Activated CD4-positive, alpha-beta memory T cell treated with anti-CD3 and anti-CD28 coated beads for 36 hours (primary cell): ENCODE measurements at regions not wholly inside any gene's neighbourhood (a gene's known extent, or its start where the extent isn't known, plus 50 kb on each side); places are given as distances from the start of the nearest gene placed in this dataset.

ENCODE experiments used
- CTCF ChIA-PET: fragments of 350-600 bp; sonication (Branson Sonifier 250); formaldehyde crosslinking; loops from one replicate; lab custom pipeline; 2021; ENCODE audit warnings: antibody characterized with exemption, inconsistent platforms; lab: Charles Lee
- POLR2A ChIA-PET: fragments of 350-600 bp; sonication (Branson Sonifier 250); formaldehyde crosslinking; loops from one replicate; lab custom pipeline; 2021; ENCODE audit warnings: antibody characterized with exemption; lab: Charles Lee
- DNase-seq: peaks from one replicate; pipeline ENCODE4 v3.0.0-alpha.2; 2020
- H3K27ac Mint-ChIP-seq: one replicate; pipeline ENCODE4 v1.8.0; 2021; ENCODE audit warnings: mixed read lengths
- H3K27me3 Mint-ChIP-seq: one replicate; pipeline ENCODE4 v1.8.0; 2021; ENCODE audit warnings: mixed read lengths
- H3K36me3 Mint-ChIP-seq: one replicate; pipeline ENCODE4 v1.8.0; 2021; ENCODE audit warnings: mixed read lengths
- H3K4me1 Mint-ChIP-seq: one replicate; pipeline ENCODE4 v1.8.0; 2021; ENCODE audit warnings: low read depth, mixed read lengths
- H3K4me3 Mint-ChIP-seq: one replicate; pipeline ENCODE4 v1.8.0; 2021; ENCODE audit warnings: mild to moderate bottlenecking, mixed read lengths
- H3K9me3 Mint-ChIP-seq: one replicate; pipeline ENCODE4 v1.8.0; 2021; ENCODE audit warnings: mixed read lengths
- intact Hi-C: fragments of 100-400 bp; cut with micrococcal nuclease; formaldehyde crosslinking; loops from one replicate; pipeline ENCODE4 v1.15.1; 2023

DNA sequence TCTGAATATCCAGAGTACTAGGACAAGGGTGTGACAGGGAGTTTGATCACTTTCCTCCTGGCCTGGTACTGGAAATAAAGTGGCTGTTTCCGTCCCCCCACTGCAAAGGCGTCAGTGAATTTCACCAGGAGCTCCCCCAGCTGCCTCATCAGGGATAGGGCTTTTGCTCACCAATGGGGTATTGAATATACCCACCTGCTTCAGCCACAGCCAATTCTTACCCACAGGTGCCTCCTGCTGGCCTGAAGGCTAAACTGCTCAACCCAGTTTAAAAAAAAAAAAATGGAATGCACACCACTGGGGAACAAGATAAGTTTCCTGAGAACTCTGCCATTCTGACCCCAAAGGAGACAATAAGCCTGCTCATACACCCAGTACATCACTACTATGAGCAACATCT lies 65.3 kb upstream of the MS4A8 start:
- Mint-ChIP-seq H3K4me3 (no peak overlapping the region), H3K4me1 (no peaks in the 10 kb centered on the region), H3K27ac (no peak overlapping the region), H3K9me3 (peaks cover 9% of the 10 kb centered on the region), H3K27me3 (peaks cover 29% of the 10 kb centered on the region), H3K36me3 (no peaks in the 10 kb centered on the region)
- ChIA-PET CTCF (interaction anchor here (0.7 kb wide), 1 partner anchor 270 kb away, joined by 3 read pairs; no protein-coding TSS in a partner anchor), POLR2A (no interaction called here)
- intact Hi-C loops = no loop called here
- no peak for DNase-seq

DNA sequence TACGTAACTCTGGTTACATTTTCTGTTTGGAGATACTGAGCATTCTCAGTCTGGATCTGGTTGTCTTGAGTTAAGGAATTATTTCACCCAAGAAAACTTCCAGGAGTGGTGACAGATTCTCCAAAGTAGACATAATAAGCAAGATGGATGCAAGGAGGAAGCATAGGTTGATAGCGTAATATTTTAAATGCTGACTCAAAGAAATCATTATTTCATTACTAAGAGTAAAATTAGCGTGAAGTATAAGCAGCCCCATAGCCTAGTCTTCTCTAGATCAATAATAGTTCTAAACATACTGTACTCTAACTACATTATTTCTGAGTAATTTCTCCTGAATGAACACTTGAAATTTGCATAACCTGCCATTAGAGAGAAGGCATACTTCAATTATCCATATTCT lies 57.5 kb upstream of the MS4A8 start:
- POLR2A ChIA-PET = no interaction called here
- intact Hi-C loops = no loop called here
- H3K4me1 Mint-ChIP-seq = no peaks in the 10 kb centered on the region
- DNase-seq = no peak
- no peak overlapping the region for H3K4me3 Mint-ChIP-seq
- no peak overlapping the region for H3K27ac Mint-ChIP-seq
- CTCF ChIA-PET = no interaction called here
- H3K36me3 Mint-ChIP-seq = no peaks in the 10 kb centered on the region
- H3K9me3 Mint-ChIP-seq = peaks cover 6% of the 10 kb centered on the region
- H3K27me3 Mint-ChIP-seq = peaks cover 6% of the 10 kb centered on the region

DNA sequence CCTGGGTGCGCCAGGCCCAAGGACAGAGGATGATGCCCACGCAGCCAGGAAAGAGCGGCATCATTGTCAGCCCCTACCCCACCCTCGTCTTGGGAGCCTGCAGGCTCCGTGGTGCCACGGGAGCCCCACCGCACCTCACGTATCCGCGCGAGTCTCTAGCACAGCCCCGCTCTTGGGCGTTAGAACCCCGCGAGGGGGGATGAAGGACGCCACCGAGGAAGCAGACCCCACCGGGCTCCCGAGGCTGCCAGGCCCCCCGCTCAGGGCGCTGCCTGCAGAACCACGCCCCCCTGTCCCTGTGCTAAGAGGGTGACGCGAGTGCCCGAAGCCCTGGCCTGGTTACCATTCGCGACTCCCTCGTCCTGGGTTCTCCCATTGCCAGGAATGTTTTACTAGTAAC lies 52.3 kb upstream of the MS4A8 start:
- no peak overlapping the region for H3K4me3 Mint-ChIP-seq
- peaks cover under 1% of the 10 kb centered on the region for H3K27me3 Mint-ChIP-seq
- no peak for DNase-seq
- POLR2A ChIA-PET = no interaction called here
- H3K4me1 Mint-ChIP-seq = no peaks in the 10 kb centered on the region
- H3K36me3 Mint-ChIP-seq = no peaks in the 10 kb centered on the region
- intact Hi-C loops = no loop called here
- peaks cover 6% of the 10 kb centered on the region for H3K9me3 Mint-ChIP-seq
- no peak overlapping the region for H3K27ac Mint-ChIP-seq
- CTCF ChIA-PET = no interaction called here
